ENCODE measurements at regions not wholly inside any gene's neighbourhood (a gene's known extent, or its start where the extent isn't known, plus 50 kb on each side); places are given as distances from the start of the nearest gene placed in this dataset.

GRCh38 chr12:23066095-23066494 lies 441.1 kb downstream of the ETNK1 start:
- TF ChIP-seq CTCF (conservative IDR thresholded peaks at IDR 0.05) = no peak
- TF ChIP-seq ZFX (IDR thresholded peaks at IDR 0.05) = no peak

Data from C4-2B (cell line).